H9 (cell line): ENCODE measurements at regions not wholly inside any gene's neighbourhood (a gene's known extent, or its start where the extent isn't known, plus 50 kb on each side); places are given as distances from the start of the nearest gene placed in this dataset.

Source experiments
- DNase-seq: peaks from one replicate; pipeline ENCODE4 v3.0.0-alpha.2; 2017
- H2AFZ ChIP-seq: one replicate; pipeline ENCODE4 v1.6.1; 2013; ENCODE audit warnings: mild to moderate bottlenecking, low read length, control low read depth, moderate library complexity
- H2AK5ac ChIP-seq: 2 replicates; pipeline ENCODE4 v1.6.1; 2013; ENCODE audit warnings: low read length, control low read depth, mixed read lengths; ENCODE audit not compliant: insufficient read length
- H2BK120ac ChIP-seq: one replicate; pipeline ENCODE4 v1.6.1; 2013; ENCODE audit warnings: low read depth, mild to moderate bottlenecking, low read length, control low read depth, inconsistent platforms; ENCODE audit not compliant: poor library complexity, severe bottlenecking
- H2BK12ac ChIP-seq: 2 replicates; pipeline ENCODE4 v1.6.1; 2013; ENCODE audit warnings: low read length, control low read depth, mixed read lengths, low read depth; ENCODE audit not compliant: insufficient read length
- H2BK15ac ChIP-seq: 2 replicates; pipeline ENCODE4 v1.6.1; 2013; ENCODE audit warnings: low read depth, low read length, control low read depth
- H2BK20ac ChIP-seq: one replicate; pipeline ENCODE4 v1.6.1; 2013; ENCODE audit warnings: low read depth, mild to moderate bottlenecking, low read length, control low read depth, inconsistent platforms; ENCODE audit not compliant: poor library complexity, severe bottlenecking
- H2BK5ac ChIP-seq: 2 replicates; pipeline ENCODE4 v1.6.1; 2013; ENCODE audit warnings: low read length, control low read depth, mixed read lengths; ENCODE audit not compliant: insufficient read length
- H3K14ac ChIP-seq: 2 replicates; pipeline ENCODE4 v1.6.1; 2013; ENCODE audit warnings: low read length, control low read depth; ENCODE audit not compliant: insufficient read depth
- H3K18ac ChIP-seq: 2 replicates; pipeline ENCODE4 v1.6.1; 2013; ENCODE audit warnings: low read depth, mild to moderate bottlenecking, mixed read lengths, low read length, control low read depth; ENCODE audit not compliant: insufficient read length
- H3K23ac ChIP-seq: 2 replicates; pipeline ENCODE4 v1.6.1; 2013; ENCODE audit warnings: low read length, control low read depth, mixed read lengths, low read depth; ENCODE audit not compliant: insufficient read length
- H3K23me2 ChIP-seq: 2 replicates; pipeline ENCODE4 v1.6.1; 2013; ENCODE audit warnings: low read depth, mild to moderate bottlenecking, mixed read lengths, low read length, control low read depth; ENCODE audit not compliant: insufficient read length, poor library complexity, severe bottlenecking
- H3K27ac ChIP-seq: 2 replicates; pipeline ENCODE4 v1.5.1; 2013; ENCODE audit warnings: low read length, control low read depth, mixed read lengths, low read depth; ENCODE audit not compliant: insufficient read length
- H3K27me3 ChIP-seq: 2 replicates; pipeline ENCODE4 v1.6.1; 2013; ENCODE audit warnings: low read length, control low read depth, inconsistent platforms; ENCODE audit not compliant: insufficient read depth
- H3K4ac ChIP-seq: 2 replicates; pipeline ENCODE4 v1.6.1; 2013; ENCODE audit warnings: low read depth, mild to moderate bottlenecking, control low read depth, inconsistent platforms, low read length, moderate library complexity
- H3K4me1 ChIP-seq: 2 replicates; pipeline ENCODE4 v1.6.1; 2013; ENCODE audit warnings: low read length, control low read depth, inconsistent platforms; ENCODE audit not compliant: insufficient read depth
- H3K4me2 ChIP-seq: 2 replicates; pipeline ENCODE4 v1.6.1; 2013; ENCODE audit warnings: low read length, control low read depth, mixed read lengths; ENCODE audit not compliant: insufficient read length, insufficient read depth
- H3K56ac ChIP-seq: 2 replicates; pipeline ENCODE4 v1.6.1; 2013; ENCODE audit warnings: low read depth, mild to moderate bottlenecking, mixed read lengths, low read length, control low read depth; ENCODE audit not compliant: insufficient read length
- H3K79me1 ChIP-seq: 2 replicates; pipeline ENCODE4 v1.6.1; 2013; ENCODE audit warnings: low read depth, mild to moderate bottlenecking, moderate library complexity, low read length, control low read depth, inconsistent platforms; ENCODE audit not compliant: insufficient read depth, poor library complexity, severe bottlenecking
- H3K79me2 ChIP-seq: 2 replicates; pipeline ENCODE4 v1.6.1; 2013; ENCODE audit warnings: low read length, control low read depth, inconsistent platforms; ENCODE audit not compliant: insufficient read depth
- H3K9ac ChIP-seq: 2 replicates; pipeline ENCODE4 v1.6.1; 2013; ENCODE audit warnings: low read length, control low read depth, mixed read lengths; ENCODE audit not compliant: insufficient read length; ENCODE audit errors: extremely low read depth
- H3K9me3 ChIP-seq: one replicate; pipeline ENCODE4 v1.6.1; 2013; ENCODE audit warnings: low read depth, low read length, inconsistent platforms; ENCODE audit not compliant: control insufficient read depth
- H3T11ph ChIP-seq: one replicate; pipeline ENCODE4 v1.6.1; 2013; ENCODE audit warnings: mild to moderate bottlenecking, low read length, control low read depth, inconsistent platforms
- H4K20me1 ChIP-seq: one replicate; pipeline ENCODE4 v1.6.1; 2013; ENCODE audit not compliant: control insufficient read depth, insufficient read length, insufficient read depth
- H4K5ac ChIP-seq: 2 replicates; pipeline ENCODE4 v1.6.1; 2013; ENCODE audit warnings: low read depth, mild to moderate bottlenecking, mixed read lengths, low read length, control low read depth; ENCODE audit not compliant: insufficient read length
- H4K8ac ChIP-seq: replicated peaks from 2 replicates; pipeline ENCODE4 v1.6.1; 2013; ENCODE audit warnings: low read length, control low read depth, mixed read lengths, low read depth; ENCODE audit not compliant: insufficient read length
- H4K91ac ChIP-seq: 2 replicates; pipeline ENCODE4 v1.6.1; 2013; ENCODE audit warnings: low read depth, mild to moderate bottlenecking, moderate library complexity, mixed read lengths, low read length, control low read depth; ENCODE audit not compliant: insufficient read length
- H3K27ac Mint-ChIP-seq, 3 experiments: 2 replicates in 2 of 3; 3 replicates in 1 of 3; pipeline ENCODE4 v1.8.0; 2020 to 2021; ENCODE audit warnings: mixed read lengths in 3 of 3, mild to moderate bottlenecking in 1 of 3, moderate library complexity in 1 of 3
- H3K27me3 Mint-ChIP-seq: 2 replicates; pipeline ENCODE4 v1.8.0; 2021; ENCODE audit warnings: low read depth, mild to moderate bottlenecking, moderate library complexity, mixed read lengths
- H3K36me3 Mint-ChIP-seq, 3 experiments: 2 replicates in 2 of 3; 3 replicates in 1 of 3; pipeline ENCODE4 v1.8.0; 2020 to 2021; ENCODE audit warnings: low read depth in 3 of 3, mixed read lengths in 3 of 3; ENCODE audit not compliant: insufficient read depth in 1 of 3
- H3K4me1 Mint-ChIP-seq, 2 experiments: 2 replicates each; pipeline ENCODE4 v1.8.0; 2020; ENCODE audit warnings: mixed read lengths in 2 of 2
- H3K4me3 Mint-ChIP-seq, 2 experiments: 2 replicates in 1 of 2; 3 replicates in 1 of 2; pipeline ENCODE4 v1.8.0; 2020 to 2021; ENCODE audit warnings: mild to moderate bottlenecking in 2 of 2, mixed read lengths in 2 of 2, moderate library complexity in 1 of 2
- H3K9me3 Mint-ChIP-seq, 2 experiments: 2 replicates in 1 of 2; 3 replicates in 1 of 2; pipeline ENCODE4 v1.8.0; 2020; ENCODE audit warnings: mild to moderate bottlenecking in 2 of 2, mixed read lengths in 2 of 2, moderate library complexity in 1 of 2
- whole genome bisulfite sequencing: extraction: QIAGEN DNeasy Blood & Tissue Kit; methylation state at CpG from one replicate; pipeline ENCODE4 v1.1.7; 2013; ENCODE audit warnings: missing lambda C conversion rate, low lambda C conversion rate, mixed read lengths; ENCODE audit not compliant: insufficient read length; ENCODE audit errors: extremely low coverage; 5-methylcytosine and 5-hydroxymethylcytosine counted together
- TF ChIP-seq, protein P1 (sequence below): fragments of 200-600 bp; sonication (generic); conservative IDR thresholded peaks from 3 replicates; pipeline ENCODE4 v1.8.0; 2021; ENCODE audit warnings: antibody characterized with exemption, mild to moderate bottlenecking

DNA sequence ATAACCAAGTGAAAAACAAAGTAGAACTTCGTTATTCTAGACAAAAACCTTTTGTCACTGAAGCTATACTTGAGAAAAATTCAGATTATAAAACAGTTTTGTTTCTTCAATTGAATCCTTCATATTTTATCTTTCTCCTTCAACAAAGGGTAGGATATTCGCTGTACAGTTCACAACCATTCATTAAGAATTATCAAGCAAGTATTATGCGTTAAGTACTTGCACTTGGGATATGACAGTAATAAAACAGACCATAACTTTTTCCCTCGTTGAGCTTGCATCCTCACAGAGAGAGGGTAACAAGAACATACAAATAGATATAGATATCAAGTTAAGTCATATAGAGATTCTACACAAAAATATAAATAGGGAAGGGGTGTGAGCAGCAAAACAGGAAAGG lies 61.2 kb upstream of the MEOX2 start:
- Histone ChIP-seq H3K79me2 (no peaks in the 10 kb centered on the region), H3T11ph (no peak overlapping the region), H4K8ac (no peak overlapping the region), H2AFZ (no peak overlapping the region), H3K79me1 (no peaks in the 10 kb centered on the region), H2BK120ac (no peak overlapping the region), H3K23me2 (no peaks in the 10 kb centered on the region), H3K27ac (no peak overlapping the region), H2BK5ac (no peak overlapping the region), H4K91ac (no peak overlapping the region), H3K9ac (no peak overlapping the region), H2BK15ac (no peak overlapping the region), H3K4ac (no peak overlapping the region), H3K27me3 (no peaks in the 10 kb centered on the region), H3K23ac (no peak overlapping the region), H3K18ac (no peak overlapping the region), H2AK5ac (no peak overlapping the region), H2BK20ac (no peak overlapping the region), H3K56ac (no peak overlapping the region), H3K14ac (no peak overlapping the region), H4K20me1 (no peaks in the 10 kb centered on the region), H3K4me1 (no peaks in the 10 kb centered on the region), H3K4me2 (no peak overlapping the region), H2BK12ac (no peak overlapping the region), H3K9me3 (no peaks in the 10 kb centered on the region), H4K5ac (no peak overlapping the region)
- Mint-ChIP-seq H3K27ac (no peak overlapping the region), H3K36me3 (no peaks in the 10 kb centered on the region), H3K4me1 (no peaks in the 10 kb centered on the region), H3K27me3 (no peaks in the 10 kb centered on the region), H3K4me3 (no peak overlapping the region), H3K9me3 (no peaks in the 10 kb centered on the region)
- TF ChIP-seq, protein P1, sequence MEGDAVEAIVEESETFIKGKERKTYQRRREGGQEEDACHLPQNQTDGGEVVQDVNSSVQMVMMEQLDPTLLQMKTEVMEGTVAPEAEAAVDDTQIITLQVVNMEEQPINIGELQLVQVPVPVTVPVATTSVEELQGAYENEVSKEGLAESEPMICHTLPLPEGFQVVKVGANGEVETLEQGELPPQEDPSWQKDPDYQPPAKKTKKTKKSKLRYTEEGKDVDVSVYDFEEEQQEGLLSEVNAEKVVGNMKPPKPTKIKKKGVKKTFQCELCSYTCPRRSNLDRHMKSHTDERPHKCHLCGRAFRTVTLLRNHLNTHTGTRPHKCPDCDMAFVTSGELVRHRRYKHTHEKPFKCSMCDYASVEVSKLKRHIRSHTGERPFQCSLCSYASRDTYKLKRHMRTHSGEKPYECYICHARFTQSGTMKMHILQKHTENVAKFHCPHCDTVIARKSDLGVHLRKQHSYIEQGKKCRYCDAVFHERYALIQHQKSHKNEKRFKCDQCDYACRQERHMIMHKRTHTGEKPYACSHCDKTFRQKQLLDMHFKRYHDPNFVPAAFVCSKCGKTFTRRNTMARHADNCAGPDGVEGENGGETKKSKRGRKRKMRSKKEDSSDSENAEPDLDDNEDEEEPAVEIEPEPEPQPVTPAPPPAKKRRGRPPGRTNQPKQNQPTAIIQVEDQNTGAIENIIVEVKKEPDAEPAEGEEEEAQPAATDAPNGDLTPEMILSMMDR, result no peak
- WGBS, result no CpG with 5 or more reads among the region's 4 CpGs
- DNase-seq, result no peak
